ENCODE measurements at regions not wholly inside any gene's neighbourhood (a gene's known extent, or its start where the extent isn't known, plus 50 kb on each side); places are given as distances from the start of the nearest gene placed in this dataset.
A peak's percentile ranks its signal among the peaks of the same experiment; 100 is the strongest.

- peak in 1 of 2 donors; percentile 10 for DNase-seq
These were observed 255.5 kb downstream of the CDC5L start for GRCh38 chr6:44642870-44643522.

GRCh38 chr6:44645276-44645675 lies 257.8 kb downstream of the CDC5L start:
- DNase-seq = no peak

GRCh38 chr6:44646355-44646754 lies 258.8 kb downstream of the CDC5L start:
- no peak for DNase-seq

GRCh38 chr6:44649365-44650025 lies 262.0 kb downstream of the CDC5L start:
- no peak for DNase-seq

- DNase-seq = no peak
These were observed 263.0 kb downstream of the CDC5L start for GRCh38 chr6:44650495-44650894.

GRCh38 chr6:44650947-44651346 lies 263.4 kb downstream of the CDC5L start:
- DNase-seq = no peak

- DNase-seq = no peak
These were observed 264.1 kb downstream of the CDC5L start for GRCh38 chr6:44651604-44652003.

GRCh38 chr6:44652547-44652946 lies 265.0 kb downstream of the CDC5L start:
- DNase-seq = no peak

GRCh38 chr6:44653091-44653490 lies 265.6 kb downstream of the CDC5L start:
- DNase-seq = no peak

- no peak for DNase-seq
These were observed 266.3 kb downstream of the CDC5L start for GRCh38 chr6:44653761-44654218.

- peak; percentile 68 to 70 for DNase-seq
These were observed 268.2 kb downstream of the CDC5L start for GRCh38 chr6:44655412-44656342.

- DNase-seq = no peak
These were observed 269.2 kb downstream of the CDC5L start for GRCh38 chr6:44656691-44657090.

- DNase-seq = no peak
These were observed 269.8 kb downstream of the CDC5L start for GRCh38 chr6:44657206-44657819.

- no peak for DNase-seq
These were observed 271.1 kb downstream of the CDC5L start for GRCh38 chr6:44658571-44658970.

- DNase-seq = no peak
These were observed 272.2 kb downstream of the CDC5L start for GRCh38 chr6:44659726-44660125.

GRCh38 chr6:44660561-44661220 lies 273.2 kb downstream of the CDC5L start:
- DNase-seq = no peak

- DNase-seq = no peak
These were observed 273.9 kb downstream of the CDC5L start for GRCh38 chr6:44661221-44662008.

- no peak for DNase-seq
These were observed 275.1 kb downstream of the CDC5L start for GRCh38 chr6:44662461-44663121.

- DNase-seq = no peak
These were observed 276.5 kb downstream of the CDC5L start for GRCh38 chr6:44663860-44664634.

- no peak for DNase-seq
These were observed 277.2 kb downstream of the CDC5L start for GRCh38 chr6:44664716-44665115.

All from CD4-positive, alpha-beta T cell treated with Interleukin-1 beta for 1 hour (primary cell).